Endothelial cell of umbilical vein (primary cell): ENCODE measurements at regions not wholly inside any gene's neighbourhood (a gene's known extent, or its start where the extent isn't known, plus 50 kb on each side); places are given as distances from the start of the nearest gene placed in this dataset.

Experiments
- CTCF ChIP-seq, 2 donors: IDR thresholded peaks; 1 replicate in 1 of 2; 2 replicates in 1 of 2; pipeline ENCODE4 v1.5.1; 2011; ENCODE audit warnings: low read length in 2 of 2, mild to moderate bottlenecking in 2 of 2, moderate library complexity in 2 of 2, control low read depth in 1 of 2, inconsistent platforms in 1 of 2, low read depth in 1 of 2; ENCODE audit not compliant: insufficient read depth in 1 of 2; ENCODE audit errors: extremely low read depth in 1 of 2
- JUN ChIP-seq: IDR thresholded peaks from 2 replicates; pipeline ENCODE4 v1.6.1; 2011; ENCODE audit warnings: borderline replicate concordance, low read depth; ENCODE audit not compliant: insufficient read length, insufficient read depth
- POLR2A ChIP-seq: IDR thresholded peaks from 2 replicates; pipeline ENCODE4 v1.6.1; 2012; ENCODE audit warnings: low read depth, mild to moderate bottlenecking, control low read depth, low read length

DNA sequence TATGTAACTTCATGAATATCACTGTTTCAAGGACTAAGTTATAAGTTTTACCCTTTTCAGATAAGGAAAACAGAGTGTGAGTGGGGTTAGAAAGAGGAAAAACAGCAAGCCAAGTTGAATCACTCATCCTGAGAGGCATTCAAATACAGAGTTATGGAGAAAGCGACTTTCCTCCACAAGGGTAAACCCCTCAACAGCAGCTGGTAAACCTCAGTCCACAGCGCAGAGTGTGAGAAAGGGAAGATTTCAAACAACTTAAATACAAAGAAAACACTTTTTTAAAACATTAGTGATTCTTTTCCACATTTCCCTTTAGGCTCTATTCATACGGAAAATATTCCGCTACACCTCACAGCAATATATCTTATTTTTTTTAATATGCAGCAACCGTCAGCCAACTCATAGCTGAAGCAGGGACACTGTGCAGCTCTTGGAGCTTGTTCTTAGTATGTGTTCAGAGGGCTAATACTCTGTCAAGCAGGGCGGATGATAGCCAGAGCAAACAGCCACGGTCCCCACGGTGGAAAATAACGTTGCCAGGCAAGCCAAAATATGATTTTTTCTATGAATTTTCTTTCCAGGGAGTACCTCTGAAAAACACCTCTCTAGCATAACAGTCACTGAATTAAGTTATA, 488.9 kb upstream of the FAT1 start:
- no peak for TF ChIP-seq JUN
- no peak for TF ChIP-seq CTCF (IDR thresholded peaks at IDR 0.05; ENCODE audit: extremely low read depth in 1 of 2, insufficient read depth in 1 of 2, low read depth in 1 of 2, low read length in 2 of 2)
- no peak for TF ChIP-seq POLR2A
